Activated B cell treated with CpG ODN at 0.5 μM for 24 hours (primary cell): ENCODE measurements at regions not wholly inside any gene's neighbourhood (a gene's known extent, or its start where the extent isn't known, plus 50 kb on each side); places are given as distances from the start of the nearest gene placed in this dataset.
"Not testable (repeated sequence)": the region's sequence is repeated elsewhere in the genome, so short reads cannot be mapped to it uniquely, and the experiment has no call there.

Experiments
- ATAC-seq: fragments of 200-7000 bp; cut with Tn5 transposase; one replicate; pipeline ENCODE4 v1.10.0; 2021; ENCODE audit warnings: low read depth, mild to moderate bottlenecking, moderate library complexity
- CTCF ChIA-PET: fragments of 350-600 bp; sonication (Branson Sonifier 250); formaldehyde crosslinking; loops from one replicate; lab custom pipeline; 2021; ENCODE audit warnings: antibody characterized with exemption; lab: Charles Lee
- POLR2A ChIA-PET: fragments of 350-600 bp; sonication (Branson Sonifier 250); formaldehyde crosslinking; loops from one replicate; lab custom pipeline; 2021; ENCODE audit warnings: antibody characterized with exemption; lab: Charles Lee
- DNase-seq: peaks from one replicate; pipeline ENCODE4 v3.0.0; 2022
- H3K27ac Mint-ChIP-seq: one replicate; pipeline ENCODE4 v1.8.0; 2020; ENCODE audit warnings: mixed read lengths
- H3K27me3 Mint-ChIP-seq: one replicate; pipeline ENCODE4 v1.8.0; 2021; ENCODE audit warnings: mixed read lengths
- H3K36me3 Mint-ChIP-seq: one replicate; pipeline ENCODE4 v1.8.0; 2021; ENCODE audit warnings: low read depth, mixed read lengths
- H3K4me1 Mint-ChIP-seq: one replicate; pipeline ENCODE4 v1.8.0; 2021; ENCODE audit warnings: mixed read lengths
- H3K4me3 Mint-ChIP-seq: one replicate; pipeline ENCODE4 v1.8.0; 2020; ENCODE audit warnings: mild to moderate bottlenecking, mixed read lengths
- H3K9me3 Mint-ChIP-seq: one replicate; pipeline ENCODE4 v1.8.0; 2020; ENCODE audit warnings: mixed read lengths
- CTCF ChIP-seq: fragments of 200-600 bp; IDR thresholded peaks from one replicate; pipeline ENCODE4 v1.8.0; 2022; ENCODE audit warnings: antibody characterized with exemption, mild to moderate bottlenecking
- intact Hi-C: fragments of 100-400 bp; cut with micrococcal nuclease; formaldehyde crosslinking; loops from one replicate; pipeline ENCODE4 v1.15.1; 2024

- H3K27ac Mint-ChIP-seq = no peak overlapping the region
- no peak for TF ChIP-seq CTCF
- H3K36me3 Mint-ChIP-seq = peaks cover 1% of the 10 kb centered on the region
- ATAC-seq (no peak), DNase-seq (no peak)
- no peaks in the 10 kb centered on the region for H3K27me3 Mint-ChIP-seq
- ChIA-PET POLR2A (no interaction called here), CTCF (no interaction called here)
- no peak overlapping the region for H3K4me3 Mint-ChIP-seq
- H3K4me1 Mint-ChIP-seq = no peaks in the 10 kb centered on the region
- H3K9me3 Mint-ChIP-seq = no peaks in the 10 kb centered on the region
- intact Hi-C loops = no loop called here
Measured at GRCh38 chr19:14328406-14328805, 52.8 kb upstream of the ADGRE5 start.

- POLR2A ChIA-PET, H3K4me3 Mint-ChIP-seq, H3K27me3 Mint-ChIP-seq, CTCF ChIA-PET, H3K9me3 Mint-ChIP-seq, intact Hi-C loops, H3K4me1 Mint-ChIP-seq, DNase-seq, ATAC-seq, H3K36me3 Mint-ChIP-seq, H3K27ac Mint-ChIP-seq: not testable (repeated sequence)
Measured at GRCh38 chr19:14327061-14327460, 54.2 kb upstream of the ADGRE5 start.

DNA sequence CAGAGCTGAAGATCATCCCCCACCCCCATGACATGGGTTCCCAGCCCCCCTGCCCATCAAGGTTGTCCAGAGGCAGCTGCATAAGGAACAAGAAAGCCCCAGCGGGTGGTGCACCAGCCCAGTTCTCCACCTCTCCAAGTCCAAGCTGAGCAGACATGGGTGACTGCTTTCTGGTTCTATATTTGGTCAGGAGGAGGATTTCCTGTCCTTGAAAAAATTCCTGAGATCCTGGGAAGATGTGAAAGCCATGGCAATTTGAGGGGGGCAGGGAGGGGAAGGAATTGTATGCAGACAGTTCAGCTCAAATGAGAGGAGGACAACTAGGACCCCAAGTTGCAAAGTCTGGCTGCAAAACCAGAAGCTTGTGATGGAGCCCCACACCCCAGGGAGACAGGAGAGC lies 55.4 kb upstream of the ADGRE5 start:
- Mint-ChIP-seq H3K9me3 (no peaks in the 10 kb centered on the region), H3K27me3 (no peaks in the 10 kb centered on the region), H3K27ac (no peak overlapping the region), H3K4me1 (no peaks in the 10 kb centered on the region), H3K4me3 (no peak overlapping the region), H3K36me3 (peaks cover 1% of the 10 kb centered on the region)
- intact Hi-C loops = no loop called here
- no peak for DNase-seq
- no peak for ATAC-seq
- ChIA-PET POLR2A (no interaction called here), CTCF (no interaction called here)
- TF ChIP-seq CTCF = no peak

GRCh38 chr19:14325134-14325533 lies 56.1 kb upstream of the ADGRE5 start:
- Mint-ChIP-seq H3K27me3 (no peaks in the 10 kb centered on the region), H3K36me3 (peaks cover 2% of the 10 kb centered on the region), H3K4me3 (no peak overlapping the region), H3K9me3 (no peaks in the 10 kb centered on the region), H3K4me1 (no peaks in the 10 kb centered on the region), H3K27ac (no peak overlapping the region)
- DNase-seq (no peak), ATAC-seq (no peak)
- CTCF ChIA-PET = no interaction called here
- POLR2A ChIA-PET = no interaction called here
- TF ChIP-seq CTCF = no peak
- intact Hi-C loops = no loop called here

- no peak for ATAC-seq
- intact Hi-C loops = no loop called here
- DNase-seq = no peak
- ChIA-PET CTCF (no interaction called here), POLR2A (no interaction called here)
- Mint-ChIP-seq H3K4me1 (no peaks in the 10 kb centered on the region), H3K4me3 (no peak overlapping the region), H3K27ac (no peak overlapping the region), H3K36me3 (peaks cover 4% of the 10 kb centered on the region), H3K27me3 (no peaks in the 10 kb centered on the region), H3K9me3 (no peaks in the 10 kb centered on the region)
- TF ChIP-seq CTCF = no peak
Measured at GRCh38 chr19:14322889-14323463, 58.3 kb upstream of the ADGRE5 start.

GRCh38 chr19:14320253-14320652 lies 61.0 kb upstream of the ADGRE5 start:
- intact Hi-C loops = no loop called here
- POLR2A ChIA-PET = no interaction called here
- no peaks in the 10 kb centered on the region for H3K9me3 Mint-ChIP-seq

DNA sequence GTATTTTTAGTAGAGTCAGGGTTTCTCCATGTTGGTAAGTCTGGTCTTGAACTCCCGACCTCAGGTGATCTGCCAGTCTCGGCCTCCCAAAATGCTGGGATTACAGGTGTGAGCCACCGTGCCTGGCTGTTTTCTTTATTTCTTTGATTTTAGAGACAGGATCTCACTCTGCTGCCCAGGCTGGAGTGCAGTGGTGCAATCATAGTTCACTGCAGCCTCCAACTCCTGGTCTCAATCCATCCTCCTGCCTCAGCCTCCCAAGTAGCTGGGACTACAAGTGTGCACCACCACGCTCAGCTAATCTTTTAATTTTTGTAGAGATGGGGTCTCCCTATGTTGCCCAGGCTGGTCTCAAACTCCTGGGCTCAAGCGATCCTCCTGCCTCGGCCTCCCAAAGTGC lies 61.5 kb upstream of the ADGRE5 start:
- H3K36me3 Mint-ChIP-seq, H3K4me3 Mint-ChIP-seq, DNase-seq, intact Hi-C loops, H3K27me3 Mint-ChIP-seq, CTCF ChIA-PET, H3K4me1 Mint-ChIP-seq, H3K27ac Mint-ChIP-seq, POLR2A ChIA-PET, ATAC-seq, H3K9me3 Mint-ChIP-seq: not testable (repeated sequence)

More at GRCh38 chr19:14320253-14320652, 61.0 kb upstream of the ADGRE5 start:
- ATAC-seq (no peak), DNase-seq (no peak)
- H3K4me1 Mint-ChIP-seq = no peaks in the 10 kb centered on the region
- CTCF ChIA-PET = no interaction called here
- no peaks in the 10 kb centered on the region for H3K27me3 Mint-ChIP-seq
- no peak overlapping the region for H3K27ac Mint-ChIP-seq
- H3K36me3 Mint-ChIP-seq = peaks cover 4% of the 10 kb centered on the region
- TF ChIP-seq CTCF = no peak
- no peak overlapping the region for H3K4me3 Mint-ChIP-seq
